IPS-NIHi7 (cell line): ENCODE measurements at regions not wholly inside any gene's neighbourhood (a gene's known extent, or its start where the extent isn't known, plus 50 kb on each side); places are given as distances from the start of the nearest gene placed in this dataset.

Experiments
- DNase-seq: peaks from one replicate; pipeline ENCODE4 v3.0.0; 2012; ENCODE audit warnings: mixed read lengths; ENCODE audit errors: extremely low spot score

- DNase-seq: no peak
Observed at GRCh38 chr2:15042801-15043217, 410.3 kb downstream of the LRATD1 start.

- DNase-seq: peak; percentile 36
Observed at GRCh38 chr2:15043336-15044058, 411.0 kb downstream of the LRATD1 start.

GRCh38 chr2:15045054-15045453, 412.5 kb downstream of the LRATD1 start:
- no peak for DNase-seq

GRCh38 chr2:15047184-15047583, 414.7 kb downstream of the LRATD1 start:
- peak; percentile 41 for DNase-seq

- DNase-seq: no peak
Observed at GRCh38 chr2:15048000-15048399, 415.5 kb downstream of the LRATD1 start.

- DNase-seq: no peak
Observed at GRCh38 chr2:15049096-15049993, 416.8 kb downstream of the LRATD1 start.

GRCh38 chr2:15050483-15050882, 418.0 kb downstream of the LRATD1 start:
- no peak for DNase-seq

- DNase-seq: no peak
Observed at GRCh38 chr2:15053542-15053941, 421.0 kb downstream of the LRATD1 start.

GRCh38 chr2:15058015-15058720, 425.7 kb downstream of the LRATD1 start:
- peak; percentile 37 for DNase-seq

- no peak for DNase-seq
Observed at GRCh38 chr2:15058721-15059157, 426.2 kb downstream of the LRATD1 start.

GRCh38 chr2:15059870-15060512, 427.5 kb downstream of the LRATD1 start:
- no peak for DNase-seq

GRCh38 chr2:15061268-15061667, 428.8 kb downstream of the LRATD1 start:
- no peak for DNase-seq

- no peak for DNase-seq
Observed at GRCh38 chr2:15066138-15066537, 433.6 kb downstream of the LRATD1 start.

GRCh38 chr2:15069149-15069548, 436.6 kb downstream of the LRATD1 start:
- no peak for DNase-seq

GRCh38 chr2:15072836-15073235, 440.3 kb downstream of the LRATD1 start:
- no peak for DNase-seq

- no peak for DNase-seq
Observed at GRCh38 chr2:15073664-15074063, 441.1 kb downstream of the LRATD1 start.

GRCh38 chr2:15074319-15074718, 441.8 kb downstream of the LRATD1 start:
- DNase-seq: no peak

GRCh38 chr2:15074751-15075700, 442.5 kb downstream of the LRATD1 start:
- DNase-seq: no peak

- no peak for DNase-seq
Observed at GRCh38 chr2:15076668-15077067, 444.2 kb downstream of the LRATD1 start.

- no peak for DNase-seq
Observed at GRCh38 chr2:15081356-15081755, 448.8 kb downstream of the LRATD1 start.
